ENCODE measurements at regions not wholly inside any gene's neighbourhood (a gene's known extent, or its start where the extent isn't known, plus 50 kb on each side); places are given as distances from the start of the nearest gene placed in this dataset.

DNA sequence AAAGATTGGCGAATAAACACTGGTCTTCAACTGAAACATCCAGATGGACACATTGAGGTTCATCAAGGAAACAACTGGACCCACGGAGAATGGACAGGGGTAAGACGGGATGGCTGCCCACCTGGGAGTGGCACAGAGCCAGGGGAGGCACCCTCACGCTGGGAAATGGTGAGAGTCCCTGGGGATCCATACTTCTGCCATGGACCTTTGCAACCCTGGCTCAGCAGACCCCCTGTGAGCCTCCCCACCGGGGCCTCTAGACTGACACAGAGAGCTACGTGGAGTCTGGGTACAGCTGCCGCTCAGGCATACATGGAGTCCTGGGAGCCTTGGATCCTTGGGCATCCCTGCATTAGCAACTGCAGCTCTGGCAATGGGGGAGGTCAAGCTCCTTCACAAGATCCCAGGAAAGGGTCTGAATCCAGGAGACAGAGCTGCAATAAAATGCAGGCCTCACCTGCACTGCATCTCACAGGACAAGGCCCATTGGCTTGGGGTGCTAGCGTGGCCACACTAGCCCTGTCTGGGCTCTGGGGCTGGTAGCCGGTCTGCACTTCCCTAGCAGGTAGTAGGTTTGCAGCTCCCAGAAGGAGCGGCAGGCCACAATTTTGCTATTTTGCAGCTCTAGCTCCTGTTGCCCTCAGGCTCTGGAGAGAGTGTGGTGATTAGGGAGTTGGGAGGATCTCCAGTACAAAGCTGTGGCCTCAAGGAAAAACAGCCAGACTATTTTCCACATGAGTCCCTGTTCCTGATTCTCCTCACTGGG lies 496.4 kb upstream of the LRRC4C start:
- TF ChIP-seq, protein P1, sequence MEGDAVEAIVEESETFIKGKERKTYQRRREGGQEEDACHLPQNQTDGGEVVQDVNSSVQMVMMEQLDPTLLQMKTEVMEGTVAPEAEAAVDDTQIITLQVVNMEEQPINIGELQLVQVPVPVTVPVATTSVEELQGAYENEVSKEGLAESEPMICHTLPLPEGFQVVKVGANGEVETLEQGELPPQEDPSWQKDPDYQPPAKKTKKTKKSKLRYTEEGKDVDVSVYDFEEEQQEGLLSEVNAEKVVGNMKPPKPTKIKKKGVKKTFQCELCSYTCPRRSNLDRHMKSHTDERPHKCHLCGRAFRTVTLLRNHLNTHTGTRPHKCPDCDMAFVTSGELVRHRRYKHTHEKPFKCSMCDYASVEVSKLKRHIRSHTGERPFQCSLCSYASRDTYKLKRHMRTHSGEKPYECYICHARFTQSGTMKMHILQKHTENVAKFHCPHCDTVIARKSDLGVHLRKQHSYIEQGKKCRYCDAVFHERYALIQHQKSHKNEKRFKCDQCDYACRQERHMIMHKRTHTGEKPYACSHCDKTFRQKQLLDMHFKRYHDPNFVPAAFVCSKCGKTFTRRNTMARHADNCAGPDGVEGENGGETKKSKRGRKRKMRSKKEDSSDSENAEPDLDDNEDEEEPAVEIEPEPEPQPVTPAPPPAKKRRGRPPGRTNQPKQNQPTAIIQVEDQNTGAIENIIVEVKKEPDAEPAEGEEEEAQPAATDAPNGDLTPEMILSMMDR (conservative IDR thresholded peaks at IDR 0.05 in 1 of 2, IDR thresholded peaks at IDR 0.05 in 1 of 2; ENCODE audit: extremely low read depth in 1 of 2, insufficient read depth in 1 of 2, low read depth in 1 of 2, low read length in 2 of 2), result no peak
- no peak for TF ChIP-seq EZH2 (IDR thresholded peaks at IDR 0.05; ENCODE audit: borderline replicate concordance, low read length)
